Suppressor macrophage (primary cell): ENCODE measurements at regions not wholly inside any gene's neighbourhood (a gene's known extent, or its start where the extent isn't known, plus 50 kb on each side); places are given as distances from the start of the nearest gene placed in this dataset.
A peak's percentile ranks its signal among the peaks of the same experiment; 100 is the strongest.
"Not testable (repeated sequence)": the region's sequence is repeated elsewhere in the genome, so short reads cannot be mapped to it uniquely, and the experiment has no call there.

Experiments used
- DNase-seq, 4 experiments: peaks; one replicate each; pipeline ENCODE4 v3.0.0-alpha.2; 2020 to 2022

GRCh38 chr18:52220062-52220591, 119.9 kb upstream of the DCC start:
- DNase-seq = no peak

GRCh38 chr18:52222211-52222610, 117.8 kb upstream of the DCC start:
- DNase-seq = no peak

GRCh38 chr18:52227536-52227935, 112.5 kb upstream of the DCC start:
- DNase-seq = no peak

- DNase-seq = no peak
These were observed 111.8 kb upstream of the DCC start for GRCh38 chr18:52228166-52228565.

GRCh38 chr18:52236131-52236530, 103.9 kb upstream of the DCC start:
- no peak for DNase-seq

GRCh38 chr18:52237551-52237950, 102.4 kb upstream of the DCC start:
- no peak for DNase-seq

GRCh38 chr18:52242711-52243110, 97.3 kb upstream of the DCC start:
- no peak for DNase-seq

- DNase-seq = no peak
These were observed 95.3 kb upstream of the DCC start for GRCh38 chr18:52244658-52245057.

- no peak for DNase-seq
These were observed 85.6 kb upstream of the DCC start for GRCh38 chr18:52254367-52254766.

- not testable (repeated sequence) for DNase-seq
These were observed 82.6 kb upstream of the DCC start for GRCh38 chr18:52257417-52257816.

GRCh38 chr18:52275817-52276216, 64.2 kb upstream of the DCC start:
- DNase-seq = no peak

- DNase-seq = no peak
These were observed 62.2 kb upstream of the DCC start for GRCh38 chr18:52277785-52278184.

- DNase-seq = no peak
These were observed 61.8 kb upstream of the DCC start for GRCh38 chr18:52278191-52278590.

GRCh38 chr18:52280702-52281101, 59.3 kb upstream of the DCC start:
- DNase-seq = no peak

GRCh38 chr18:52283927-52284326, 56.1 kb upstream of the DCC start:
- DNase-seq = no peak

GRCh38 chr18:52286675-52287074, 53.3 kb upstream of the DCC start:
- DNase-seq = no peak

- no peak for DNase-seq
These were observed 52.8 kb upstream of the DCC start for GRCh38 chr18:52287151-52287550.

- DNase-seq = peak in 3 of 4 experiments; percentile 1 to 3 (median 3)
These were observed 51.5 kb upstream of the DCC start for GRCh38 chr18:52288403-52289004.

- no peak for DNase-seq
These were observed 50.6 kb upstream of the DCC start for GRCh38 chr18:52289392-52289791.
